ENCODE measurements at regions not wholly inside any gene's neighbourhood (a gene's known extent, or its start where the extent isn't known, plus 50 kb on each side); places are given as distances from the start of the nearest gene placed in this dataset.

- TF ChIP-seq CTCF (IDR thresholded peaks at IDR 0.05) (no peak), POLR2A (IDR thresholded peaks at IDR 0.05) (no peak), POLR2AphosphoS5 (IDR thresholded peaks at IDR 0.05) (no peak)
Measured at GRCh38 chr13:79811170-79811569, 330.2 kb downstream of the NDFIP2 start.

All from transverse colon (tissue), 4 donors.